Pons (tissue), 1 donor: ENCODE measurements at regions not wholly inside any gene's neighbourhood (a gene's known extent, or its start where the extent isn't known, plus 50 kb on each side); places are given as distances from the start of the nearest gene placed in this dataset.
A peak's percentile ranks its signal among the peaks of the same experiment; 100 is the strongest.
"Not testable (repeated sequence)": the region's sequence is repeated elsewhere in the genome, so short reads cannot be mapped to it uniquely, and the experiment has no call there.

Experiments
- DNase-seq: peaks from one replicate; pipeline ENCODE4 v3.0.0-alpha.2; 2016; ENCODE audit warnings: low spot score

DNA sequence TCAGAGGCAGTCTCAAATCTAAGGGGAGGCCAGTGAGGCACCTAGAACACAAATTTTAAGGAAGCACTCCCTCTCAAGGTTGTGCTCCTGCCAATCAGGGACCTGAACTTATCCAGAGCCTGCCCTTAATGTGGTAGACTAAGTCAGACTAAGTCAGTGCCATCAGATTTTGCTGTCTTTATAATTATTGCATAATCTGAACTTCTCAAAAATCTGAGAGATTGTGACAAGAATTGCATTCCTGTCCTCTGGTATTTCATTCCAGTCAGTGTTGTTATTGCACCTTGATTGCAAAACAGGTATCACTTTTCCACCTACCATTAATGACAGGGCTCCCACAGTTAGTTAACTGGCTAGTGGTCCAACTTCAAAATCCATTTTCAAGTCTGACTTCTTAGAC, 197.1 kb upstream of the HCN1 start:
- DNase-seq = no peak

DNA sequence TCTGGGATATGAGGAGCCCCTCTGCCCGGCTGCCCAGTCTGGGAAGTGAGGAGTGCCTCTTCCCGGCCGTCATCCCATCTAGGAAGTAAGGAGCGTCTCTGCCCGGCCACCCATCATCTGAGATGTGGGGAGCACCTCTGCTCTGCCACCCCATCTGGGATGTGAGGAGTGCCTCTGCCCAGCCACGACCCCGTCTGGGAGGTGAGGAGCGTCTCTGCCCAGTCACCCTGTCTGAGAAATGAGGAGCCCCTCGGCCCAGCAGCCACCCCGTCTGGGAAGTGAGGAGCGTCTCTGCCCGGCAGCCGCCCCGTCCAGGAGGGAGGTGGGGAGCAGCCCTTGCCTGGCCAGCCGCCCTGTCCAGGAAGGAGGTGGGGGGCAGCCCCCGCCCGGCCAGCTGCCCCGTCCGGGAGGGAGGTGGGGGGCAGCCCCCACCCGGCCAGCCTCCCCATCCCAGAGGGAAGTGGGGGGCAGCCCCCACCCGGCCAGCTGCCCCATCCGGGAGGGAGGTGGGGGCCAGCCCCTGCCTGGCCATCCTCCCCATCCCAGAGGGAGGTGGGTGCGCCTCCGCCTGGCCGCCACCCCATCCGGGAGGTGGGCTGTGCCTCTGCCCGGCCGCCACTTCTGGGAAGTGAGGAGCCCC, 194.4 kb upstream of the HCN1 start:
- not testable (repeated sequence) for DNase-seq

DNA sequence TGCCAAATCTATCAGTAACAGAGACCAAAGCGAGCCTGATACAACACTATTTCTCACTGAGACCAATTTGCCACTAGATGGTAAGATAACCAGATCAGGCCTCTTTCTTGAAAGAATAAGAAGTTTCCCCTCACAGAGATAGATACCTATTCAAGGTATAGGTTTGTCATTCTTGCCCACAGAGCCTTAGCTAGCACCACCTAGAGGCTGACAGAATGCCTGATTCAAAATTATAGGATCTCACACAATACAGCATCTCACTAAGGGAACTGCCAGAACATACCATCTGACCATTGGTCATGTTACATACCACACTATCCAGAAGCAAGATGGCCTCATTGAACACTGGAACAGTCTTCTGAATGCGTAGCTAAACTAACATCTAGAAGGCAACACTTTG, 166.6 kb upstream of the HCN1 start:
- DNase-seq = no peak

DNA sequence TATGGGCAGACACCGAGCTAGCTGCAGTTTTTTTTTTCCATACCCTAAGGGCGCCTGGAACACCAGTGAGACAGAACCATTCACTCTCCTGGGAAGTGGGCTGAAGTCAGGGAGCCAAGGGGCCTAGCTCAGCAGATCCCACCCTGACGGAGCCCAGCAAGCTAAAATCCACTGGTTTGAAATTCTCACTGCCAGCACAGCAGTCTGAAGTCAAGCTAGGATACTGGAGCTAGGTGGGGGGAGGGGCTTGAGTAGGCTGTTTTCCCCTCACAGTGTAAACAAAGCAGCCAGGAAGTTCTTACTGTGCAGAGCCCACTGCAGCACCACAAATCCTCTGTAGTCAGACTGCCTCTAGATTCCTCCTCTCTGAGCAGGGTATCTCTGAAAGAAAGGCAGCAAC, 151.7 kb upstream of the HCN1 start:
- no peak for DNase-seq

DNA sequence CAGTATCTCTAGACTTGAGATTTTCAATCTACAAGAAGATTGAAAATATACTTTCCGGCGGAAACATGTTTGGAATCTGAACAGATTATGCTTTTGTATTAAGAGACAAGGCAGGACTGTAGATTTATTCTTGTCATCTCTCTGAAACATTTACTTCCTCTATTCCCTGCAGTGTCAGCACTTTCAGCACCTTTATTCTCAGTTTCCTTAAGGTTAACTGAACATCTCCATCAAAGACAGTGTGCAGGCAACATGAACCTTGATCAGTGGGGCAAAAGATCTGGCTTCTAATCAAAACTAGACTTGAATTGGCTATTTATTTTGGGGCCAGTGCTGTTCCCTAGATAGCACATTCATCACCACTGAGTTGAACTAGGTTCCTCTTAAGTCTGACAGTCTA, 129.9 kb upstream of the HCN1 start:
- DNase-seq = no peak

DNA sequence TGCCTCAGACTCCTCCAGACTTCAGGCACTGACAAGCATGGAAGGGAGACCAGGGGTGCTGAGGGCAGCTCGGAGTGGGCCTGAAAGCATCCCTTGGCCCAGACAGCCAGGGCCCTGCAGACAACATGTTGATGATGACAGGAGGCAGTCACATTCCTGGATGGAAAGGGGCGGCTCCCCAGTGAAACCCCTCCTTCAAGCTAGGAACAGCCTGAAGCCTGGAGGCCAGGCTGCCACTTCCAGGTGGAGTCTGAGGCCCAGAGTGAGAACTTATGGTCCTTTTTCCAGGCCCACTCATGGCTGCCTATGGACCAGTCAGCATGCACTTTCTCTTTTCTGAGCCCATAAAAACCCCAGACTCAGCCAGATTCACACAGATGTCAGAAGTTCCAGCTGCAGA, 104.2 kb upstream of the HCN1 start:
- DNase-seq = no peak

DNA sequence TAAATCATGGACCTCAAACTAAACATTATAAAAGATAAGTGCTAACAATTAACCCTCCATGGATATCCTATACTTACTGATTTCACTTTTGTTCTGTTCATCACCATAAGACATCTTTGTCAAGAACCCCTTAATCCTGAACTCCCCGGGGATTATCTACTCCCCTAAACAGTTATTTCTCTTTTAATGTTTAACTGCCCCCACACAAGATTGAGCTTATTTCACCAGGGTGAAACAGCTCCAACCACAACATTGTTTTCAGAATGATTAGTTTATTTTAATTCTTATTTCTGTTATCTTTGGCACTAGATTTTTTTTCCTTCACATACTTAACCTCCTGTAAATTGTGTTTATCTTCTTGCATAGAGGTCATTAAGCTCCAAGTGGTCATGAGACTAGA, 103.2 kb upstream of the HCN1 start:
- DNase-seq = no peak

DNA sequence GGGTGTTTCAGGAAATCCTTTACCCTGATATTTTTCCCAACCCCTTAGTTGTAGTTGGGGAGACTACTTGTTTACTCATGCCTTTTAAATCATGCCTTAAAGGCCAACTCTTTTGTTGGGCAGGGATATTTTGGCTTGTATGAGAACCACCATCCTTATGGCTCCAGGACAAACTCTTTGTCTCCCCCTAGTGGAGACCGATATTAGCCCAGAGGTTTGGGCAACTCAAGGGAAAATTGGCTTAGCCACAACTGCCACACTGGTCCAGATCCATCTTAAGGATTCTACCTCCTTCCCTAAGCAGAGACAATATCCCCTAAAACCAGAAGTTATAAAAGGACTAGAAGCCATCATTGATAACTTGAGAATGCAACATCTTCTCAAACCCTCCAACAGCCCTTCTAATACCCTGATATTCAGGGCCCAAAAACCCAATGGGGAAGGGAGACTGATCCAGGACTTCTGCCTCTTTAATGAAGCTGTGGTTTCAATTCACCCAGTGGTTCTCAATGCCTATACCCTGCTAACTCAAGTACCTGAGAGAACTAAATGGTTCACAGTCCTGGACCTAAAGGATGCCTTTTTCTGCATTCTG, 100.9 kb upstream of the HCN1 start:
- no peak for DNase-seq

DNA sequence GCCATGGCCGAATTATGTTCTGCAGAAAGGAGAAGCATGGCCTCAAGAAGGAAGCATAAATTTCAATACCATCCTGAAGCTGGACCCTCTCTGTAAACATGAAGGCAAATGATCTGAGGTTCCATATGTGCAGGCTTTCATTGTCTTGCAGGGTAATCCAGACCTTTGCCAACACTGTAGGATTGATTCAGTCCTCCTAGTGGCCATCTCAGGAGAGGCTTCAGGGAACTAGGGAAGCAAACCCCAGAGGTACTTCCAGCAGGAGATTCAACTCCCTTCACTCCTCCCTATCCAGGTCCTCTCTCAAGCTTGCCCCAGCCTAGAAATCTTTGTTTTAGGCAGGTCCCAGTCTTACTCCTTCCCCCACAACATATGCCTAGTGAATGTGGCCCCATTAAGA, 99.3 kb upstream of the HCN1 start:
- DNase-seq = no peak

DNA sequence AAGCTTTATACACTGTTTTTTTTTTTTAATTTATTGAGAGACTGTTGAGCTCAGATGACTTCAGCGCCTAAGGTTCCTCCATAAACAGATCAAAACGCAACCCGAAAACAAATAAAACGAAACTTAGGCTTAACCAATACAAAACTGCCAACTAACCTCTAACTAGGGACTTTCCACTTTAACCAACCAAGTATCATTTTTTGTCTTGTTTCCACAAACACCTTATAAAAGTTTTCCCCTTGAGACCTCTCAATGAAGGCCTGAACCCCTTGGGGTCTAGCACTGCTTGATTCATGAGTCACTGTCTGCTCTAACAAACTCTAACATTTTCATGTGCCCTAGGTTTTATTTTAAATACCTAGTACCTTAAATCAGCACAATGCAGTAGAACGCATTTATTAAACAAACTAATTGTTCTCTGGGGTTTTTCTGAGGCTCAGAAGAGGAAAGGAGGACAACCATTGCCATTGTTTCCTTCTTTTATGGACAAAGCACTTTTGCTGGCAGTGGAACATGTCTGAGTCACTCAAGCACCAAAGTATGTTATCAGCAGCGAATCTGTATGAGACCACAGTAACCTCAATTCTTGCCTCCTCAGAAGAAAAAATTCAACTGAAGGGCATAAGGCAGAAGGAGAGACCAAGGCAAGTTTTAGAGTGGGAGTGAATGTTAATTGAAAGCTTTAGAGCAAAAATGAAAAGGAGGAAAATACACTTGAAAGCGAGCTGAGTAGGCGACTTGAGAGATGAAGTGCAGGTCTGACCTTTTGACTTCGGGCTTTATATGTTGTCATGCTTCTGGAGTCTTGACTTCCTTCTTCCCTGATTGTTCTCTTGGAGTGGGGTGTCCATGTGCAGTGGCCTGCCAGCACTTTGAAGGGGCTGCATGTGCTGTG, 97.7 kb upstream of the HCN1 start:
- no peak for DNase-seq

DNA sequence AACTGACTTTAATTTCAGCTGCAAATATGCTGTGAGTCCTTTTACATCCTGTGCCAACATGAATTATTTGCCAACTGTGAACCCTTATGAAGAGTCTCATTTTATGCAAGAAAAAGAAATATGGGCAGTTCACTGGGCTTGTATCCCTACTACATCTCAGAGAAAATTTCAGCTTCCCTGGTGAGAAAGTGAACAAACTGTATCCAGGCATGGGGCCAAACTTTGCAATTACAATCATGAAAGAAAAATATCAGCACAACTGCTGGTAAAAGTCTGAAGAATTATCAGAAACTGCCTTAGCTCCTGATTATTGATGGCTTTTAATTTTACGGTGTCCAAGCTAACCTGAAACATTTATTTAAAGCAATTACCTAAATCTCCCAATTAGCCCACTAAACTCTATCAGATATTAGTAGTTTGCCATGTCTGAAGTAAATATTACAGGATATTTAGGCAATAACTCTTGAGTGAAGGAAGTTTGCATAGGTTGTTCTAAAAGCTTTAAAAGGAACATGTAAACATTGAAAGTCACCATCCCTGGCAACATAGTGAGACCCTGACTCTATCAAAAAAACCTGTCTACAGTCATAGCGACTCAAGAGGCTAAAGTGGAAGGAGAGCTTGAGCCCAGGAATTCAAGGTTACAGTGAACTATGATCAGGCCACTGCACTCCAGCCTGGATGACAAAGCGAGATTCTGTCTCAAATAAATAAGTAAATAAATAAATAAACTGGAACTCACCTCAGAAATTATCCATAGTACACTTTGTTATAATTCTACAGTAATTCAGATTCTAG, 83.9 kb upstream of the HCN1 start:
- peak; percentile 24 for DNase-seq

DNA sequence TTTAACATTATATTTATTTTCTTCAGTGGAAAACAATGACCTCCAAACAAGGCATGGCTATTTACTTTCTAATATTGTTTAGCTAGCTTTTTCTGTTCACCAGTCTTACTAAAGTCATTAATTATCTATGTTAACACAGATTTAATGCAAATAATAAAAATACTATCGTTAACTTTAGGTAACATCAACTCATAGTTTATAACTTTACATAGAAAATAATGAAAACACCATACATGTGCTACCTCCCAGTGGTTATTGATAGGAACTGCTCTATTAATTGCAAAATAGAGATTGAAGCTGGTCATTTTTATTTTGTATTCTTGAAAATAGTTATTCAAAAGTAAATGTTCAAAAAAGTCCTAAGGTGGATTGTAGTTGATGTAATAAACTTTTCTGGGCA, 78.3 kb upstream of the HCN1 start:
- no peak for DNase-seq

DNA sequence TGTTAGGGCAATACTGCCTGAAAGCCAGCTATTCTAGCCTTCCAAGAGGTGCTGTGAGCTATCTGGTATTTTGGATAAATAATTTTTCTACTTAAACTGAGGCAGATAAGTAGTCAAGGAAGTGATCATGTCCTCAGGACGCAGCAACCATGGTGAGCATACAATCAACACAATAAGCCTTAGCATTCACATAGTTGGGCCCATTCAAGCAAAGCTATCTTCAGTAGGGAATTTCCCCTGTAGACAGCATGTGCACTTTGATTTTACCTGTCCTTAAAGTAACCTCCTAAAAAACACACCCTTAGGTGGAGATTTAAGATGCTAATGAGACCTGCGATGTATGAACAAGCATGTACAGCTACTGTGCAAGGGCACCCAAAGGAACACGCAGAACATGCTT, 76.2 kb upstream of the HCN1 start:
- DNase-seq = no peak

DNA sequence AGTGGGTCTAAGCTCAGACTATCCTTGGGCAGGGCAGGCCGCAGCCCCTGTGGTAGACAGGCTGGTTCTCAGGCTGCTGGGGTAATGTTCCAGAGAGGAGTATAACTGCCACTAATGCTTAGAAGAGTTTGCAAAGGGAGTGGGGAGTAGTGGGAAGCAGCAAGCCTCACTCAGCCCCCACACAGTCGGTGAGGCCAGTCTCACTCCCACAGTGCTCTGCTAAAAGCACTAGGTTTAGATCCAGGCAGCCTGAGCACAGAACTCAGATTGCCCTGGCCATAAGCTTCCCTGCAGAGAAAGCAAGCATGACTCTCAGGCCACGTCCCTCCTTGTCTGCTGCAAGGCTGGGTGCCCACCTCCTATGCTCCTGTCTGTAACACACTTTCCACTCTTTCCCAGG, 69.4 kb upstream of the HCN1 start:
- no peak for DNase-seq

DNA sequence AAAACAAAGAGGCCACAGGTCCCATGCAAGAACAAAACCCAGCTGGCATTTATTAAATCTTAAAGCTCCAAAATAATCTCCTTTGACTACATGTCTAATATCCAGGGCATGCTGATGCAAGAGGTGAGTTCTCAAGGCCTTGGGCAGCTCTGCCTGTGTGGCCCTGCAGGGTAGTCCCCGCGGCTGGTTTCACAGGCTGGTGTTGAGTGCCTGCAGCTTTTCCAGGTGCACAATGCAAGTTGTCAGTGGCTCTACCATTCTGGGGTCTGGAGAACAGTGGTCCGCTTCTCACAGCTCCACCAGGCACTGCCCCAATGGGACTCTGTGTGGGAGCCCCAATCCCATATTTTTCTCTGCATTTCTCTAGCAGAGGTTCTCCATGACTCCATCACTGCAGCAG, 54.4 kb upstream of the HCN1 start:
- DNase-seq = no peak

DNA sequence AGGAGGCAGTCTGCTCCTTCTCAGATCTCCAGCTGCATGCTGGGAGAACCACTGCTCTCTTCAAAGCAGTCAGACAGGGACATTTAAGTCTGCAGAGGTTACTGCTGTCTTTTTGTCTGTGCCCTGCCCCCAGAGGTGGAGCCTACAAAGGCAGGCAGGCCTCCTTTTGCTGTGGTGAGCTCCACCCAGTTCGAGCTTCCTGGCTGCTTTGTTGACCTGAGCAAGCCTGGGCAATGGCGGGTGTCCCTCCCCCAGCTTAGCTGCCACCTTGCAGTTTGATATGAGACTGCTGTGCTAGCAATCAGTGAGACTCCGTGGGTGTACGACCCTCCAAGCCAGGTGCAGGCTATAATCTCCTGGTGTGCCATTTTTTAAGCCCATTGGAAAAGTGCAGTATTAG, 52.3 kb upstream of the HCN1 start:
- not testable (repeated sequence) for DNase-seq
